ENCODE measurements at regions not wholly inside any gene's neighbourhood (a gene's known extent, or its start where the extent isn't known, plus 50 kb on each side); places are given as distances from the start of the nearest gene placed in this dataset.
A peak's percentile ranks its signal among the peaks of the same experiment; 100 is the strongest.

DNA sequence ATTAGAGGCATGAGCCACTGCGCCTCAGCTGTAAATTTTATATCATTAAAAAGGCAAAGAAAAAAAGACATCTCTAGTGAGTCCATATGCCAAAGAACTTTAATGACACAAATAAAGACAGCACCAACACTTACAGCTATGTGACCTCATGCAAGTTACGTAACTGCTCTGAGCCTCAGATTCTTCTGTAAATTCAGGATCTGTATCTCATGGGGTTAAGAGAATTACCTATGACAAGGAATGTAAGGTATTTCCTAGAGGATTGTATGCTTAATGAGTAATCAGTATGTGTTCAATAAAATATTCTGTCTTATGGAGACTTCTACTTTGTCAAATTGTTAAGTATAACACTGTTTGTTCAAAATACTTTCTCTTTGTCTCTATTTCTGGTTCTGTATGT lies 274.0 kb upstream of the GLI3 start:
- no peaks in the 10 kb centered on the region for H3K36me3 Mint-ChIP-seq
- DNase-seq (ENCODE audit: low spot score in 2 of 2) = no peak
- no peaks in the 10 kb centered on the region for H3K4me1 Mint-ChIP-seq
- peaks cover 3% of the 10 kb centered on the region for H3K9me3 Mint-ChIP-seq
- ATAC-seq = no peak
- no peak overlapping the region for H3K4me3 Mint-ChIP-seq
- no peak overlapping the region for H3K27ac Mint-ChIP-seq

DNA sequence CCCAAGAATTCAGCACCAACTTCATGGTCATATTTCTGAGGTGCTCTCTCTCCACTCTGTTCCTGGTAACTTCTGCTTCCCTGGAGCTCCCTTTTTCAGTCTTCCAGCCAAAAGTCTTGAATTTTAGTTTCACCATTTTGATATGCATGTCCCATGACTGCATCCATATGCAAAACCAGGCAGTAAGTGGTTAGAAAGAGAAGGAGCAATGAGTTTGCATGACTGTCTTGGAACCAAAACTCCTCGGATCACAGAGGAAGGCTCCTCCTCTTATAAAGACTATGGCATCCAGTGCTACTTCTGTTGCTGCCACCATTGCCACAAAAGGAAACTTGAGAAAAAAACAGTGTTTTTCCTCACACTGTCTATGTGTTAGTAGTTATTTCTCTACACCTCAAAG lies 269.1 kb upstream of the GLI3 start:
- ATAC-seq = no peak
- H3K4me1 Mint-ChIP-seq = no peaks in the 10 kb centered on the region
- peaks cover 5% of the 10 kb centered on the region for H3K9me3 Mint-ChIP-seq
- H3K36me3 Mint-ChIP-seq = no peaks in the 10 kb centered on the region
- no peak for DNase-seq (ENCODE audit: low spot score in 2 of 2)
- H3K27ac Mint-ChIP-seq = no peak overlapping the region
- no peak overlapping the region for H3K4me3 Mint-ChIP-seq

DNA sequence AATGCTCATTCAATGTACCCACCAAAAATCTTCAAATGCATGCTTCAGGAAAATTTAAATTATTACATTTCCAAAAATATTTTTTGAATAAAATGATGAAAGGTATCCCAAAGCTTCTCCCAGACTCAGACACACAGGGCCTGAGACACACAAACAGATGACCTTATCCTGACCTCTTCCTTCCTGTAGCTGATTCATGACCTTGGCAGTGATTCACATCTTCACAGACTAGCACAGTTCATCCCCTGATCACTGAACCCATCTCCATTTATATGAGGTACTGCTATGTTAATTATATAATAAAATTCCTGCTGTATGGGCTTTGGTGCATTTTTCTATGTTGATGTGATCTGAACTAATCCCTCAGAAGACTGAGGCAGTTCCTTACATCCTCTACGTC lies 265.0 kb upstream of the GLI3 start:
- no peak for ATAC-seq
- H3K9me3 Mint-ChIP-seq = peaks cover 5% of the 10 kb centered on the region
- H3K36me3 Mint-ChIP-seq = no peaks in the 10 kb centered on the region
- DNase-seq (ENCODE audit: low spot score in 2 of 2) = no peak
- no peaks in the 10 kb centered on the region for H3K4me1 Mint-ChIP-seq
- no peak overlapping the region for H3K27ac Mint-ChIP-seq
- H3K4me3 Mint-ChIP-seq = no peak overlapping the region

DNA sequence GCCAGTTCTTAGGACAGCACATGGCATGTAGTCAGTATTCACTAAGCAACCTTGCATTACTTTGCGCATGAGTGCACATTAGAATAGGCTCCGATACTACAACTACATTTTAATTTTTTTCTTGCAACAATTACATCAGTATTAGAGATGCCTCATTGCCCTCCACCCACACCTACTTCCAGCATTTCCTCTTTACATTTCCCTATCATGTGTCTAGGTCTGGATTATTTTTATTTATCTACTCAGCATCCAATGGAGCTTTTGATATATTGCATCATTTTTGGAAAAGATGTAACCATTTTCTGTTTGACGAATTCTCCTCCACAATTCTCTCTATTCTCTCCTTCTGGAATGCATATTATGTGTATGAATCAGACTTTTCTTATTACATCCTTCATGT lies 258.2 kb upstream of the GLI3 start:
- DNase-seq (ENCODE audit: low spot score in 2 of 2) (no peak), ATAC-seq (no peak)
- no peaks in the 10 kb centered on the region for H3K36me3 Mint-ChIP-seq
- no peaks in the 10 kb centered on the region for H3K9me3 Mint-ChIP-seq
- no peak overlapping the region for H3K4me3 Mint-ChIP-seq
- H3K27ac Mint-ChIP-seq = no peak overlapping the region
- peaks cover 5% of the 10 kb centered on the region for H3K4me1 Mint-ChIP-seq

DNA sequence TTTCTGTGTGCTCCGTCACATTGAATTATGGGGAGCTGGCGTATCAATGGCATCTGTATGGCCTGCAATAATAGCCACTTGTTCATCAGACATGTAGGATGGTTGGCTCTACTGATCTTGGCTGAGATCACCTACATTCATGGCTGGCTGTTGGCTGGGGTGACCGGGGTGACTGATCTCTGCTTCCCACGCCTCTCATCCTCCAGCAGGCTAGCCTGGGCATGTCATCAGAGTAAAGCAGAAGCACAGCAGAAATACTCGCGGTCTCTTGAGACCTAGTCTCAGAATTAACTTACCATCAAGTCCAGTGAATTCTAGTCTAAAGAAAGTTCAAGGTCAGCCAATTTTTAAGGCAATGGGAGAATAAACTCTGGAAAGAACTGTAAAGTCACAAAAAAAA lies 257.7 kb upstream of the GLI3 start:
- ATAC-seq (no peak), DNase-seq (ENCODE audit: low spot score in 2 of 2) (no peak)
- Mint-ChIP-seq H3K9me3 (no peaks in the 10 kb centered on the region), H3K4me3 (no peak overlapping the region), H3K36me3 (no peaks in the 10 kb centered on the region), H3K4me1 (peaks cover 5% of the 10 kb centered on the region), H3K27ac (no peak overlapping the region)

DNA sequence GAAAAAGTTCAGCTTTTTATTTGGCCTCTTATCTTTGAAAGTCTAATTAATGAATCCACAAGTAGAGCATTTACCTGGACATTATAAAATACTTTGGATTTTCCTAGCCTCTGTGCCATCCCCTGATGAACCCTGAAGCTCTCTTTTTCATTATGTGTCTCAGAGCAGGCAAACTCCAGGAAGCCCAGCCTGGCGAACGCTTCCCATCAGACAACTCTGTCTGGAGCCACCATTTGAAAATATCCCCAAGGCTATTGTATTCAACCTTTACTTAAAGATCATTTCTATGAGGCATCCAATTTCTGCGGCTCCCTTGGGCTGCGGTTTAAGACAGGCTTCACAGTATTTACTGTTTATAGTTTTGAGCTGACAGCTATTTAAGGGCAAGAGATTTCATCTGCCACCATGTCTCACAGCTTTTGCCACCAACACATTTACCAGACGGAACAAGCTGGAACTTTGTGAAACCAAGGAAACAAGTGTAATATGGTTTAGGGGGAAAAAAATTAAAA lies 257.2 kb upstream of the GLI3 start:
- H3K27ac Mint-ChIP-seq = no peak overlapping the region
- no peak for ATAC-seq
- H3K4me1 Mint-ChIP-seq = peaks cover 5% of the 10 kb centered on the region
- H3K36me3 Mint-ChIP-seq = no peaks in the 10 kb centered on the region
- H3K4me3 Mint-ChIP-seq = peak overlapping the region; percentile 18
- DNase-seq (ENCODE audit: low spot score in 2 of 2) = no peak
- H3K9me3 Mint-ChIP-seq = no peaks in the 10 kb centered on the region

DNA sequence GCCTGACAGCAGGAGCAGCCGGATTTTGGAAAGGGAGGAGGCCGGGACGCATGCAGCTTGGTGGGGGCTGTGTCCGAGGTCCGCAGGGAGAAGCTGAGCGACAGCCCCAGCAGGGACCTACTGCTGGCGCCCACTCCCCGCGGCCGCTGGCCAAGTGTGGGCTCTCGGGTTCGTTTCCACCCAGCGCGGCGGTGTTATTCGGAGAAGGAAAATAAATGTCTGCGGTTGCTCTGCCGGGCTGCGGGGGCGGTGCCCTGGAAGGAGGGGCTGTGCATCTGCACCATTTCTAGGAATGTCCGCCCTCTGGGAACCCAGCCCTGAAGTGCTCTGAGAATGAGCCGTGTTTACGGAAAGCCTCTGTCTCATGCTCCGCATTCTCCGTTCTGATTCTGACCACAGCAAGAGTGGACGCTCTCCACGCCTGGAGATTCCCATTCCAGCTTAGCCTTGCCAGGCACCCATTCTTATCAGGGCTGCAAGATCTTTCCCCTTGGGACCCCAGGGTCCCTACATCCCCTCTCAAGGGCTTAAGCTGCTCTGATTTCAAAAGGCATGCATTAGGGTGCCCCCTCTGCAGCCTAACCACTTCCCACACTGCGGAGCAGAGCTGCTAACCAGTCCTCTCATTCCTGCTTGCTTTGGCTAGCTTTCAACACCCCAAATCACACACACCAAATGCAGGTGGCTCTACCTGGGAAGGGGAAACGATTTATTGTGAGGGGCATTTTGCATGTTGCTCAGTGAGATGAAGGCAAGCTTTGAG lies 256.6 kb upstream of the GLI3 start:
- peak overlapping the region; percentile 18 for H3K4me3 Mint-ChIP-seq
- ATAC-seq (peak; percentile 45), DNase-seq (ENCODE audit: low spot score in 2 of 2) (no peak)

DNA sequence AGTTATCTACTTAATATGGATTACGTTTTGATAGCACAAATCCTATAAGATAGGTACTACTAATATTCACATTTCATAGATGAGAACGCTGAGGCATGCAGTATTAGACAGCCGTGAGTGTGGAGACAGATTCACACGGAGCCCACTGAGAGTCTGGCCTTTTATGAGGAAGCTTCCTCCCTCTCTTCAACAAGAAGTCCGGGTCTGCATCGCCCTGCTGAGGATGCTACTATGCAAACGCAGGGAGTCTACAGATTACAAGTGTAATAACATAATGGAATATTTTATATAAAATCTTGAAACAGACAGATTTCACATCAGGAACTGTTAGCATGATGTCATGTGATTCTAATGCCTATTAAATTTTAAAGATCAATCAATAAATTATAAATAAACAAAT lies 255.9 kb upstream of the GLI3 start:
- Mint-ChIP-seq H3K27ac (no peak overlapping the region), H3K9me3 (peaks cover 5% of the 10 kb centered on the region), H3K4me3 (peak overlapping the region; percentile 18), H3K4me1 (peaks cover 5% of the 10 kb centered on the region), H3K36me3 (no peaks in the 10 kb centered on the region)
- no peak for ATAC-seq
- DNase-seq (ENCODE audit: low spot score in 2 of 2) = no peak

More for the DNA sequence above, 256.6 kb upstream of the GLI3 start:
- no peaks in the 10 kb centered on the region for H3K36me3 Mint-ChIP-seq
- peaks cover 3% of the 10 kb centered on the region for H3K9me3 Mint-ChIP-seq
- peaks cover 5% of the 10 kb centered on the region for H3K4me1 Mint-ChIP-seq
- no peak overlapping the region for H3K27ac Mint-ChIP-seq

DNA sequence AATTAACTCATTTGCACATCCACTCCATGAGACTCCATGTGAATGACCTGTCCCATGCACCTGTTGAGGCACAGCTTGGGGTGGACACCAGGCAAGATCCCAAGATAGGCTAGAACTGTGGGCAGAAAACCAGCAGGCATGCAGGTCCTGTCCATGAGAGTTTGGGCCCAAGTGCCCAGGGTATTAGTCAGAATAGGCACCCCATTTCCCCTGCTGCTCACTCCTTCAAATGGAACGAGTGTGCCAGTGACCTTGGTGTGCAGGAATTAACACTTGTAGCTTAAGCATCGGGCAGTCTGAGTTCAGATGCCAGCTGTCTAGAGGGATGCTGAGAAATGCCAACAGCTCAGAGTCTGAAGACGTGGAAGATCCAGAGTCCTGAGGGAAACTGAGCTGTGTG lies 254.1 kb upstream of the GLI3 start:
- no peak for ATAC-seq
- Mint-ChIP-seq H3K27ac (no peak overlapping the region), H3K4me1 (peaks cover 5% of the 10 kb centered on the region), H3K9me3 (peaks cover 5% of the 10 kb centered on the region), H3K4me3 (no peak overlapping the region), H3K36me3 (no peaks in the 10 kb centered on the region)
- no peak for DNase-seq (ENCODE audit: low spot score in 2 of 2)

DNA sequence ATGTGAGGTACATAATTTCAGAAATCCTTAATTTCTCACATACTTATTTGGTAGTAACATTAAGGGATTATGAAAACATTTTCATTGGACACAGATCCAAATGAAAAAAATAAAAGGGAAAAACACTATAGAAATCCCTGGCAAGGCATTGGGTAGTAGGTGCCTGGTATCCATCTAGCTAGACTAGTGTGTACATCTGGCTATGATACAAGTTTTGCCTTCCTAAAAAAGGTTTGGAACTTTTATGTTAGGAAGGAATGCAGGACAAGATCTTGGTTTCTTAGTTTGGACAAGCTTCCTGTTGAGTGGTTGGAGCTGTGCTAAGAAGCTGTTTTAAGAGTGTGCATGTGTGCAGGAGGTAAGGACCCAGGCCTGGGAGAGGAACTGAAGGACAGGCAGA lies 252.3 kb upstream of the GLI3 start:
- Mint-ChIP-seq H3K4me1 (peaks cover 5% of the 10 kb centered on the region), H3K4me3 (no peak overlapping the region), H3K9me3 (peaks cover 5% of the 10 kb centered on the region), H3K36me3 (no peaks in the 10 kb centered on the region), H3K27ac (no peak overlapping the region)
- no peak for ATAC-seq
- no peak for DNase-seq (ENCODE audit: low spot score in 2 of 2)

DNA sequence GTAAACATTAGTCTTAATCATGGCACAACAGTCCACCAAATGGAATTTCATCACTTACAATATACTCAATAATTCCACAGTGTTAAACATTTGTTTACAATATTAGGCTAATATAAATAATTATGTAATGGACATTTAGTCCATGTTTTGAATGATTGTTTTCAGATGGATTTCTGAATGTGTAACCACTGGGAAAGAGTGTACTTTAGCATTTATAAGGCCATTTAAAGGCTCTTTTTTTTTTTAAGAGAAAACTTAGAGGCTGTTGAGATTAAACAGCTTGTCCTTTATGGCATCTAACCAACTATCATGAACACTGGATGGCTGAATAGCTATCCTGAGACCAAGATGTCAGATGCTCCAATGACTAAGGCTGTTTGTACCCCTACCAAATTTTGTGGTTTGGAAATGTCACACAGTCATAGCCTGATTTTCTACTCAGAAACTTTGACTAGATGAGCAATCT lies 248.3 kb upstream of the GLI3 start:
- Mint-ChIP-seq H3K9me3 (peaks cover 8% of the 10 kb centered on the region), H3K36me3 (no peaks in the 10 kb centered on the region), H3K4me1 (no peaks in the 10 kb centered on the region), H3K4me3 (no peak overlapping the region), H3K27ac (no peak overlapping the region)
- no peak for DNase-seq (ENCODE audit: low spot score in 2 of 2)
- ATAC-seq = peak; percentile 57

DNA sequence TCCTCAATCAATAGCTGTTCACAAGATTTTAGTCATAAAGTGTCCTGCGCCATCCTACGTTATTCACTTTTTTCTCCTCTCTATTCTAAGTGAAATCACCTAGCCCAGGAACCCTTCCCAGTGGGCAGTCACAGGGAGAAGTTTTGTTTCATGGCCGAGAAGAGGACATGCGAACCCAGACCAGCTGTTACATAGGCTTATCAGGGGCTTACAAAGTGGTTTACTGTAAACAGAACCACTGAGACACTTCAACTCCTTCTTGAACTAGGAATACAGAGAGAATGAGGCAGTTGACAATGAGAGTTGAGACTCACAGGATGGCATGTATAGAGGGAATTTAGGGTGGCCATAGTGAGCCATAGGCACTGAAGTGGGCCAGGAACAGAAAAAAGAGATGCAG lies 246.9 kb upstream of the GLI3 start:
- no peak for ATAC-seq
- Mint-ChIP-seq H3K4me1 (no peaks in the 10 kb centered on the region), H3K4me3 (no peak overlapping the region), H3K9me3 (peaks cover 7% of the 10 kb centered on the region), H3K36me3 (no peaks in the 10 kb centered on the region), H3K27ac (no peak overlapping the region)
- no peak for DNase-seq (ENCODE audit: low spot score in 2 of 2)

DNA sequence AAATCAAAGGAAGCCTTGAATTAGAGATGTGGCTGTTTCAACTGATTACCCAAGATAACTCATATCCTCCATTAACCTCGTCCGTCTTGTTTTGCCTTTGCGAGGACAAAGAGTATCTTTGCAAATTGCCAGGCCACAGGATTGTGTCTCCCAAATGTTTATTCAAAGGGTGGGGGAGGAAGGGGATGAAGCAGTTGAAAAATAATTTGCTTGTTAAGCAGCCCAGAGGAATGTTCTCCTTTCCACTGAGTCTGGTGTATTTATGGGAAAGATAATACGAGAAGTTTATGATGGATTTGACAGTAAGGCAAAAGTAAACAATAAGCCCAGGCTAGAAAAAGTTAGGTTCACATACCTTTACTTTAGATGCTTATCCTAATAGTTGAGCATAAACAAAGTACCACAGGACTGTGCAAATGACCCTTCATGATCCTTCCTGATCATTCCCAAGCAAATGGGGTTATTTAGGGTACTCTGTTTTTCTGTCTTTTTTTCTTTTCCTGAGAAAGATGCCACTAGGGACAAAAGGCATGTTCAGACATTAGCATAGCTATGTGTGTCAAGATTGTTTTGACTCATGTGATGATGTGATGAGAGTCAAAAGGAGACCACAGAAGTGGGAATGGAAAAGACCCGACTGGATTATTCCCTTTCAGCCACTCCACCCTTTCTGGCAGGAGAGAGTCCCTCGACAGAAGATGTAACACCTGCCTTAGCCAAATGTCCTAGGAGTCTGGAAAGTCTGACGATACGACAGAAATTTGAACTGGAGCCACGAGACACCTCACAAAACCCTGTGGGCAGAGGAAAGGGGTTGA lies 243.0 kb upstream of the GLI3 start:
- Mint-ChIP-seq H3K4me3 (no peak overlapping the region), H3K27ac (no peak overlapping the region), H3K36me3 (no peaks in the 10 kb centered on the region), H3K9me3 (peaks cover 2% of the 10 kb centered on the region), H3K4me1 (no peaks in the 10 kb centered on the region)
- no peak for ATAC-seq
- DNase-seq (ENCODE audit: low spot score in 2 of 2) = no peak

DNA sequence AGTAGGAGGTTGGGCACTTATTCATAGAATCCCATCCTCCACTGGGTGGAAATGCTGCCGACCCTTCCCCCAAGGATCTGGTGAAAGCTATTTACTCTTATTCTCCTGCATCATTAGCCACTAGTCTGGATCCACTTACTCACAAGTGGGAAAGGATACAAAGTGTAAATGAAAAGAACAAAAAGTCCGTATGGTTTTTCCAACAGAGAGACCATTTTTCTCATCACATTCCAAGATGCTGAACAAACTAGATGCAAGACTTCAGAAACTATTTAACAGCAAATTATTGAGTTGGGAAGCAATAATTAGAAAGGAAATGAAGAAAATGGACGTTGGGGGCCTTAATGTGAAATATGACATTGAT lies 242.4 kb upstream of the GLI3 start:
- no peaks in the 10 kb centered on the region for H3K4me1 Mint-ChIP-seq
- peaks cover 4% of the 10 kb centered on the region for H3K9me3 Mint-ChIP-seq
- H3K4me3 Mint-ChIP-seq = no peak overlapping the region
- ATAC-seq (no peak), DNase-seq (ENCODE audit: low spot score in 2 of 2) (no peak)
- H3K36me3 Mint-ChIP-seq = no peaks in the 10 kb centered on the region
- H3K27ac Mint-ChIP-seq = no peak overlapping the region

DNA sequence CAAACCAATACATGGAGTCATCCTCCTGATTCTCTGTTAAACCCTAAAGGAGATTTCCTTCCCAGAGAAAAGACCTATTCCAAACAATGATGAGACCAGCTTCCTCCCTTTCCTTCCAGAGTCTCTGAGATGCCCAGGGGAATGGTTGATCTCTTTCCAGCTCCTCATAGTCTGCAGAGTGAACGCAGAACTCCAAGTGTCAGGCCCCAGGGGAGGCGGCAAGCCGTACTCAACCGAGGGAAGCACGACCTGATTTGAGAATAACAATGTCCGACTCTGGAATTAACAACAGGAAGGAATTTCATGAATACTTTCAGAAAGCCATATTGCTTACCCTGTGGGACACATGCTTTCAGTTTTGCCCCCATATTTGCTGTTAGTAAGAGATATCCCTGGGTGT lies 241.7 kb upstream of the GLI3 start:
- peaks cover 4% of the 10 kb centered on the region for H3K9me3 Mint-ChIP-seq
- no peaks in the 10 kb centered on the region for H3K4me1 Mint-ChIP-seq
- ATAC-seq = no peak
- no peak for DNase-seq (ENCODE audit: low spot score in 2 of 2)
- no peak overlapping the region for H3K4me3 Mint-ChIP-seq
- H3K36me3 Mint-ChIP-seq = no peaks in the 10 kb centered on the region
- H3K27ac Mint-ChIP-seq = no peak overlapping the region

DNA sequence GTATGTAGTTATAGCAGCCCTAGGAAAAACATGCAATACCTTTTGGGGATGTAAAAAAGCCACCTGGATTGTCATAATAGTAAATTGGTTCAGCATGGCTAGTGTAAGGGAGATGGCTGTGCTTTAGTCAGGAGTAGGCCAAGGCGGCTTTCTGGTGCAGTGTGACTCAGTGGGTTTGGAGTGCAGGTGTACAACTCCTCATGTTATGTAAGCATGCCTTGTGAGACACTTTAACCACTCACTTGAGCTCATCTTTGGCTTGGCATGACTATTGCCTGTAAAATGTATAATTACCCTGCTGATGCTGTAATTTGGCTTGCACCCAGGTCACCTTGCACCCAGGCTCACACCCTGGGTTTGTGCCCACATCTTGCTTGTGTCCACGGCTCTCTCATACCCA lies 239.2 kb upstream of the GLI3 start:
- no peak overlapping the region for H3K27ac Mint-ChIP-seq
- DNase-seq (ENCODE audit: low spot score in 2 of 2) (no peak), ATAC-seq (no peak)
- H3K36me3 Mint-ChIP-seq = no peaks in the 10 kb centered on the region
- H3K4me3 Mint-ChIP-seq = no peak overlapping the region
- H3K9me3 Mint-ChIP-seq = peaks cover 8% of the 10 kb centered on the region
- H3K4me1 Mint-ChIP-seq = no peaks in the 10 kb centered on the region

All from stimulated activated effector memory CD8-positive, alpha-beta T cell treated with anti-CD3 and anti-CD28 coated beads, Interleukin-12 subunit alpha, Interleukin-12 subunit beta, amount 100 ng/mL, for 72 hours (primary cell).